Hepatocyte (in vitro differentiated cells): ENCODE measurements at regions not wholly inside any gene's neighbourhood (a gene's known extent, or its start where the extent isn't known, plus 50 kb on each side); places are given as distances from the start of the nearest gene placed in this dataset.
"Not testable (repeated sequence)": the region's sequence is repeated elsewhere in the genome, so short reads cannot be mapped to it uniquely, and the experiment has no call there.

Source experiments
- DNase-seq: peaks from one replicate; pipeline ENCODE4 v3.0.0-alpha.2; 2016; ENCODE audit warnings: low spot score
- H2AFZ ChIP-seq: fragments of 200-600 bp; sonication (generic); 2 replicates; pipeline ENCODE4 v1.6.0; 2016; ENCODE audit warnings: antibody characterized with exemption, mild to moderate bottlenecking
- H3K27ac ChIP-seq: fragments of 200-600 bp; sonication (generic); 2 replicates; pipeline ENCODE4 v1.5.1; 2016; ENCODE audit warnings: mild to moderate bottlenecking
- H3K27me3 ChIP-seq: fragments of 200-600 bp; sonication (generic); 2 replicates; pipeline ENCODE4 v1.6.1; 2016
- H3K36me3 ChIP-seq: fragments of 200-600 bp; sonication (generic); replicated peaks from 2 replicates; pipeline ENCODE4 v1.5.1; 2016; ENCODE audit warnings: low read depth; ENCODE audit not compliant: insufficient read depth
- H3K4me1 ChIP-seq: fragments of 200-600 bp; sonication (generic); 2 replicates; pipeline ENCODE4 v1.5.1; 2016; ENCODE audit warnings: mild to moderate bottlenecking, moderate library complexity; ENCODE audit not compliant: insufficient read depth
- H3K4me2 ChIP-seq: fragments of 200-600 bp; sonication (generic); 2 replicates; pipeline ENCODE4 v1.6.0; 2016
- H3K4me3 ChIP-seq: fragments of 200-600 bp; sonication (generic); 2 replicates; pipeline ENCODE4 v1.5.1; 2016; ENCODE audit warnings: mild to moderate bottlenecking
- H3K79me2 ChIP-seq: fragments of 200-600 bp; sonication (generic); 2 replicates; pipeline ENCODE4 v1.6.0; 2017; ENCODE audit warnings: mild to moderate bottlenecking
- H3K9me2 ChIP-seq: fragments of 200-600 bp; sonication (generic); replicated peaks from 2 replicates; pipeline ENCODE4 v1.6.0; 2017; ENCODE audit warnings: mild to moderate bottlenecking; ENCODE audit not compliant: insufficient read depth
- H3K9me3 ChIP-seq: fragments of 200-600 bp; sonication (generic); 2 replicates; pipeline ENCODE4 v1.5.1; 2016; ENCODE audit warnings: low read depth, mild to moderate bottlenecking
- H4K20me1 ChIP-seq: fragments of 200-600 bp; sonication (generic); 2 replicates; pipeline ENCODE4 v1.6.0; 2016; ENCODE audit warnings: mild to moderate bottlenecking; ENCODE audit not compliant: insufficient read depth, poor library complexity, severe bottlenecking
- WGBS: methylation state at CpG from one replicate; pipeline ENCODE4 v1.1.6; 2016; ENCODE audit warnings: low lambda C conversion rate; ENCODE audit errors: missing lambda C conversion rate; 5-methylcytosine and 5-hydroxymethylcytosine counted together

- H3K27me3 ChIP-seq, H3K27ac ChIP-seq, H3K36me3 ChIP-seq, H3K79me2 ChIP-seq, H3K9me2 ChIP-seq, H3K4me1 ChIP-seq, H3K9me3 ChIP-seq, H2AFZ ChIP-seq, H4K20me1 ChIP-seq, H3K4me3 ChIP-seq, H3K4me2 ChIP-seq, DNase-seq: not testable (repeated sequence)
- WGBS: 90% methylated on average over 6 of the region's 6 CpGs
Observed at GRCh38 chr2:87354102-87354501, 332.5 kb upstream of the PLGLB1 start.

DNA sequence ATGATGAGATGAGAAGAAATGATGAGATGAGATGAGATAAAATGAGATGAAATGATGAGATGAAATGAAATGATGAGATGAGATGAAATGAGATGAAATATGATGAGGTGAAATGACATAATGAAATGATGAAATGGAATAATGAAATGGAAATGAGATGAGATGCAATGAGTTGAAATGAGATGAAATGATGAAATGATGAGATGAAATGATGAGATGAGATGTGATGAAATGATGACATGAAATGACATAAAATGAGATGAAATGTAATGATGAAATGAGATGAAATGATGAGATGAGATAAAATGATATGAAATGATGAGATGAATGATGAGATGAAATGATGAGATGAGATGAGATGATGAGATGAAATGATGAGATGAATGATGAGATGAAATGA, 338.6 kb upstream of the PLGLB1 start:
- H2AFZ ChIP-seq, H3K4me3 ChIP-seq, H3K9me3 ChIP-seq, H3K27me3 ChIP-seq, DNase-seq, H3K36me3 ChIP-seq, H3K79me2 ChIP-seq, H3K9me2 ChIP-seq, H4K20me1 ChIP-seq, H3K27ac ChIP-seq, H3K4me1 ChIP-seq, H3K4me2 ChIP-seq: not testable (repeated sequence)

DNA sequence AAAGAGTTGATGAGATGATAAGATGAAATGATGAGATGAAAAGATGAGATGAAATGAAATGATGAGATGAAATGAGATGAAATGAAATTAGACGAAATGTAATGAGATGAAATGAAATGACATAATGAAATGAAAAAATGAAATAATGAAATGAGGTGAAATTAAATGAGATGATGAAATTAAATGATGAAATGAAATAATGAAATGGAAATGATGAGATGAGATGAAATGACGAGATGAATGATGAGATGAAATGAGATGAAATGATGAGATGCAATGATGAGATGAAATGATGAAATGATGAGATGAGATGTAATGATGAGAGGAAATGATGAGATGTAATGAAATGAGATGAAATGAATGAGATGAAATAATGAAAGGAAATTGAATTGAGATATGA, 339.3 kb upstream of the PLGLB1 start:
- not testable (repeated sequence) for H3K4me2 ChIP-seq, H3K9me2 ChIP-seq, H3K79me2 ChIP-seq, H4K20me1 ChIP-seq, H3K9me3 ChIP-seq, H3K4me3 ChIP-seq, H3K4me1 ChIP-seq, H3K27me3 ChIP-seq, H3K36me3 ChIP-seq, H2AFZ ChIP-seq, H3K27ac ChIP-seq, DNase-seq
- WGBS: 86% methylated on average over 1 of the region's 2 CpGs

DNA sequence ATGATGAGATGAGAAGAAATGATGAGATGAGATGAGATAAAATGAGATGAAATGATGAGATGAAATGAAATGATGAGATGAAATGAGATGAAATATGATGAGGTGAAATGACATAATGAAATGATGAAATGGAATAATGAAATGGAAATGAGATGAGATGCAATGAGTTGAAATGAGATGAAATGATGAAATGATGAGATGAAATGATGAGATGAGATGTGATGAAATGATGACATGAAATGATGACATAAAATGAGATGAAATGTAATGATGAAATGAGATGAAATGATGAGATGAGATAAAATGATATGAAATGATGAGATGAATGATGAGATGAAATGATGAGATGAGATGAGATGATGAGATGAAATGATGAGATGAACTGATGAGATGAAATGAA, 340.2 kb upstream of the PLGLB1 start:
- not testable (repeated sequence) for H3K27me3 ChIP-seq, H3K4me2 ChIP-seq, H3K9me2 ChIP-seq, H3K79me2 ChIP-seq, DNase-seq, H4K20me1 ChIP-seq, H2AFZ ChIP-seq, H3K27ac ChIP-seq, H3K4me1 ChIP-seq, H3K36me3 ChIP-seq, H3K9me3 ChIP-seq, H3K4me3 ChIP-seq

DNA sequence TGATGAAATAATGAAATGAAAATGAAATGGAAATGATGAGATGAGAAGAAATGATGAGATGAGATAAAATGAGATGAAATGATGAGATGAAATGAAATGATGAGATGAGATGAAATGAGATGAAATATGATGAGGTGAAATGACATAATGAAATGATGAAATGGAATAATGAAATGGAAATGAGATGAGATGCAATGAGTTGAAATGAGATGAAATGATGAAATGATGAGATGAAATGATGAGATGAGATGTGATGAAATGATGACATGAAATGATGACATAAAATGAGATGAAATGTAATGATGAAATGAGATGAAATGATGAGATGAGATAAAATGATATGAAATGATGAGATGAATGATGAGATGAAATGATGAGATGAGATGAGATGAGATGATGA, 342.7 kb upstream of the PLGLB1 start:
- H2AFZ ChIP-seq, H3K4me1 ChIP-seq, H3K9me3 ChIP-seq, H3K9me2 ChIP-seq, H3K4me3 ChIP-seq, DNase-seq, H3K27ac ChIP-seq, H3K27me3 ChIP-seq, H3K79me2 ChIP-seq, H4K20me1 ChIP-seq, H3K4me2 ChIP-seq, H3K36me3 ChIP-seq: not testable (repeated sequence)

DNA sequence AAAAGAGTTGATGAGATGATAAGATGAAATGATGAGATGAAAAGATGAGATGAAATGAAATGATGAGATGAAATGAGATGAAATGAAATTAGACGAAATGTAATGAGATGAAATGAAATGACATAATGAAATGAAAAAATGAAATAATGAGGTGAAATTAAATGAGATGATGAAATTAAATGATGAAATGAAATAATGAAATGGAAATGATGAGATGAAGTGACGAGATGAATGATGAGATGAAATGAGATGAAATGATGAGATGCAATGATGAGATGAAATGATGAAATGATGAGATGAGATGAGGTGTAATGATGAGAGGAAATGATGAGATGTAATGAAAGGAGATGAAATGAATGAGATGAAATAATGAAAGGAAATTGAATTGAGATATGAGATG, 343.4 kb upstream of the PLGLB1 start:
- not testable (repeated sequence) for DNase-seq, H3K4me2 ChIP-seq, H3K27me3 ChIP-seq, H3K27ac ChIP-seq, H3K9me3 ChIP-seq, H3K4me3 ChIP-seq, H3K36me3 ChIP-seq, H3K9me2 ChIP-seq, H3K4me1 ChIP-seq, H2AFZ ChIP-seq, H4K20me1 ChIP-seq, H3K79me2 ChIP-seq
- WGBS: 93% methylated on average over 2 of the region's 2 CpGs

GRCh38 chr2:87386063-87386560, 361.8 kb upstream of the PLGLB2 start:
- not testable (repeated sequence) for H3K4me3 ChIP-seq, H3K27ac ChIP-seq, H3K9me2 ChIP-seq, H4K20me1 ChIP-seq, H3K4me1 ChIP-seq, H3K36me3 ChIP-seq, H2AFZ ChIP-seq, H3K79me2 ChIP-seq, H3K27me3 ChIP-seq, DNase-seq, H3K4me2 ChIP-seq, H3K9me3 ChIP-seq
- WGBS: 77% methylated on average over 6 of the region's 7 CpGs

GRCh38 chr2:87395784-87396183, 352.1 kb upstream of the PLGLB2 start:
- 77% methylated on average over 1 of the region's 1 CpG for WGBS
- DNase-seq: not testable (repeated sequence)

DNA sequence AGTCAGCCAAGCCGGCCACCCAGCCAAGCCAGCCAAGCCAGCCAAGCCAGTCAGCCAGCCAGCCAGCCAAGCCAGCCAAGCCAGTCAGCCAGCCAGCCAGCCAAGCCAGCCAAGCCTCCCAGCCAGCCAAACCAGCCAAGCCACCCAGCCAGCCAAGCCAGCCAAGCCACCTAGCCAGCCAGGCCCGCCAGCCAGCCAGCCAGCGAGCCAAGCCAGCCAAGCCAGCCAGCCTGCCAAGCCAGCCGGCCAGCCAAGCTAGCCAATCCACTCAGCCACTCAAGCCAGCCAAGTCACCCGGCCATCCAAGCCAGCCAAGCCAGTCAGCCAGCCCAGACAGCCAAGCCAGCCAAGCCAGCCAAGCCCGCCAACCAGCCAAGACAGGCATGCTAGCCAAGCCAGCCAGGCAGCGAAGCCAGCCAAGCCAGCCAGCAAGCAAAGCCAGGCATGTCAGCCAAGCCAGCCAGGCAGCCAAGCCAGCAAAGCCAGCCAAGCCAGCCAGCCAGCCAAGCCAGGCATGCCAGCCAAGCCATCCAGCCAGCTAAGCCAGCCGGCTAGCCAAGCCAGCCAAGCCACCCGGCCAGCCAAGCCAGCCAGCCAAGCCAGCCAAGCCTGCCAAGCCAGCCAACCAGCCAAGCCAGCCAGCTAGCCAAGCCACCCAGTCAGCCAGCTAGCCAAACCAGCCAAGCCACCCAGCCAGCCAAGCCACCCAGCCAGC, 351.2 kb upstream of the PLGLB2 start:
- not testable (repeated sequence) for H3K79me2 ChIP-seq, H3K4me3 ChIP-seq, H3K4me2 ChIP-seq, H3K4me1 ChIP-seq, H2AFZ ChIP-seq, H3K9me2 ChIP-seq, H3K9me3 ChIP-seq, H3K36me3 ChIP-seq, H3K27ac ChIP-seq, H4K20me1 ChIP-seq, DNase-seq, H3K27me3 ChIP-seq
- WGBS: 91% methylated on average over 9 of the region's 9 CpGs

More at GRCh38 chr2:87395784-87396183, 352.1 kb upstream of the PLGLB2 start:
- not testable (repeated sequence) for H3K4me2 ChIP-seq, H3K4me3 ChIP-seq, H3K9me2 ChIP-seq, H3K27ac ChIP-seq, H3K9me3 ChIP-seq, H3K4me1 ChIP-seq, H4K20me1 ChIP-seq, H3K36me3 ChIP-seq, H2AFZ ChIP-seq, H3K79me2 ChIP-seq, H3K27me3 ChIP-seq
